ENCODE measurements at regions not wholly inside any gene's neighbourhood (a gene's known extent, or its start where the extent isn't known, plus 50 kb on each side); places are given as distances from the start of the nearest gene placed in this dataset.

- ATAC-seq (ENCODE audit: low FRiP score) (no peak), DNase-seq (ENCODE audit: low spot score) (no peak)
- TF ChIP-seq CTCF (IDR thresholded peaks at IDR 0.05) = no peak
Observed at GRCh38 chr2:30367232-30368070, 79.6 kb upstream of the LCLAT1 start.

GRCh38 chr2:30368258-30368657, 78.8 kb upstream of the LCLAT1 start:
- no peak for TF ChIP-seq CTCF (IDR thresholded peaks at IDR 0.05)
- DNase-seq (ENCODE audit: low spot score) = no peak
- ATAC-seq (ENCODE audit: low FRiP score) = no peak

GRCh38 chr2:30371028-30371689, 75.9 kb upstream of the LCLAT1 start:
- no peak for TF ChIP-seq CTCF (IDR thresholded peaks at IDR 0.05)
- no peak for DNase-seq (ENCODE audit: low spot score)
- ATAC-seq (ENCODE audit: low FRiP score) = no peak

GRCh38 chr2:30371772-30372373, 75.2 kb upstream of the LCLAT1 start:
- no peak for ATAC-seq (ENCODE audit: low FRiP score)
- no peak for DNase-seq (ENCODE audit: low spot score)
- TF ChIP-seq CTCF (IDR thresholded peaks at IDR 0.05) = no peak

GRCh38 chr2:30372826-30373225, 74.2 kb upstream of the LCLAT1 start:
- DNase-seq (ENCODE audit: low spot score) = no peak
- TF ChIP-seq CTCF (IDR thresholded peaks at IDR 0.05) = no peak
- no peak for ATAC-seq (ENCODE audit: low FRiP score)

GRCh38 chr2:30373881-30374302, 73.2 kb upstream of the LCLAT1 start:
- no peak for DNase-seq (ENCODE audit: low spot score)
- ATAC-seq (ENCODE audit: low FRiP score) = no peak
- TF ChIP-seq CTCF (IDR thresholded peaks at IDR 0.05) = no peak
